GM18519 (cell line): ENCODE measurements at regions not wholly inside any gene's neighbourhood (a gene's known extent, or its start where the extent isn't known, plus 50 kb on each side); places are given as distances from the start of the nearest gene placed in this dataset.
"Not testable (repeated sequence)": the region's sequence is repeated elsewhere in the genome, so short reads cannot be mapped to it uniquely, and the experiment has no call there.

Experiments used
- ATAC-seq: cut with Tn5 transposase; IDR thresholded peaks from one replicate; pipeline ENCODE4 v1.9.1; 2021; ENCODE audit warnings: mild to moderate bottlenecking, moderate library complexity; ENCODE audit not compliant: unreplicated experiment, low FRiP score

DNA sequence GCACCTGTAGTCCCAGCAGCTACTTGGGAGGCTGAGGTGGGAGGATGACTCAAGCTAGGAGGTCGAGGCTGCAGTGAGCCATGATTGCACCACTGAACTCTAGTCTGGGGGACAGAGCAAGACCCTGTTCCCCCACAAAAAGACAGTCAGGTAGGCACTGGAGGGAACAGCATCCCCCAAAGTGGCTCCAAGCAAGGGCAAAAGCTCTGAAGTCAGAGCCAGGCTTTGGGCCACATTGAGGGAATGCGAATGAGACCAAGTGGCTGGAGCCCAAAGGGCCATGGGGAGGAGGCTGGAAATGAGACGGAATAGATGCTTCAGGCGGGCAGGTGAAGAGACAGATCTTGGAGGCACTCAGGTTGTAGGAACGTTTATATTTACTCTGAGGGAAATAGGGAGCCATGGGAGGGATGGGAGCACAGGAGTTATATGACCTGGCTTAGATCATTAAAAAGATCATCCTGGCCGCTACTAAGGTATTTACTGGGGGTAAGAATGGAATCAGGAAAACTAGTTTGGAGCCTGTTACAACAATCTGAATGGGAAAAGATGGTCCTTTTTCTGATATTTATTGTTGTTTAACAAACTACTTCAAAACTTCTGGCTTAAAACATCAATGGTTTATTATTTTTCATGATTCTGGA lies 229.6 kb upstream of the ZNF217 start:
- no peak for ATAC-seq

DNA sequence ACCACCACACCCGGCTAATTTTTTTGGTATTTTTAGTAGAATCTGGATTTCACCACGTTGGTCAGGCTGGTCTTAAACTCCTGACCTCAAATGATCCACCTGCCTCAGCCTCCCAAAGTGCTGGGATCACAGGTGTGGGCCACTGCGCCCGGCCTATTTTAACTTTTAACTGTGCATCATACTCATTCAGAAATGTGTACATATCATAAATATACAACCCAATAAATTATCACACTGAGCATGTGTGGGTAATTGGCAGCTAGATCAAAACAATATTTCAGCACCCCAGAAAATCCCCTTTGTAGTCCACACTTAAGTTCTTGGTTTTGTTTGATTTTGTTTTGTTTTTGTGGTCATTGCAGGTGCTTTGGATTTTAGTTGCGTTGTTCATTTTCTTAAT lies 228.9 kb upstream of the ZNF217 start:
- no peak for ATAC-seq

- ATAC-seq: no peak
Measured at GRCh38 chr20:53819973-53820451, 226.4 kb upstream of the ZNF217 start.

DNA sequence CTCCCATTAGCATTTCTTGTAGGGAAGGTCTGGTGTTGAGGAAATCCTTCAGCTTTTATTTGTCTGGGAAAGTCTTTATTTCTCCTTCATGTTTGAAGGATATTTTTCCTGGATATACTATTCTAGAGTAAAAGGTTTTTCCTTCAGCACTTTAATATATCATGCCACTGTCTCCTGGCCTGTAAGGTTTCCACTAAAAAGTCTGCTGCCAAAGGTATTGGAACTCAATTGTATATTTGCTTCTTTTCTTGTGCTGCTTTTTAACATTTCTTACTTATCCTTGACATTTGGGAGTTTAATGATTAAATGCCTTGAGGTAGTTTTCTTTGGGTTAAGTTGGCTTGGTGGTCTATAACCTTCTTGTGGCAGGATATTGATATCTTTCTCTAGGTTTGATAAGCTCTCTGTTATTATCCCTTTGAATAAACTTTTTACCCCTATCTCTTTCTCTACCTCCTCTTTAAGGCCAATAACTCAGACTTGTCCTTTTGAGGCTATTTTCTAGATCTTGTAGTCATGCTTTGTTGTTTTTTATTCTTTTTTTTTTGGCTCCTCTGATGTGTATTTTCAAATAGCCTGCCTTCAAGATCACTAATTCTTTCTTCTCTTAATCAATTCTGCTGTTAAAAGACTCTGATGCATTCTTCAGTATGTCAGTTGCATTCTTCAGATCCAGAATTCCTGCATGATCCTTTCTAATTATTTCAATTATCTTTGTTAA lies 225.0 kb upstream of the ZNF217 start:
- no peak for ATAC-seq

DNA sequence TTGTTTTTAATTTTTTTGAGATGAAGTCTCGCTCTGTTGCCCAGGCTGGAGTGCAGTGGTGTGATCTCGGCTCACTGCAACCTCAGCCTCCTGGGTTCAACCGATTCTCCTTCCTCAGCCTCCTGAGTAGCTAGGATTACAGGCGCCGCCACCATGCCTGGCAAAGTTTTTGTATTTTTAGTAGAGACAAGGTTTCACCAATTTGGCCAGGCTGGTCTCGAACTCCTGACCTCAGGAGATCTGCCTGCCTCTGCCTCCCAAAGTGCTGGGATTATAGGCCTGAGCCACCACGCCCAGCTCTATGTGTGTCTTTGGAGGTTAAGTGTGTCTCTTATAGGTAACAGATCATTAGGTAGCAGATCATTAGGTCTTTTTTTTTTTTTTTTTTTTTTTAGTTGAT lies 223.9 kb upstream of the ZNF217 start:
- ATAC-seq: not testable (repeated sequence)

- ATAC-seq: no peak
Measured at GRCh38 chr20:53816872-53817398, 223.3 kb upstream of the ZNF217 start.

DNA sequence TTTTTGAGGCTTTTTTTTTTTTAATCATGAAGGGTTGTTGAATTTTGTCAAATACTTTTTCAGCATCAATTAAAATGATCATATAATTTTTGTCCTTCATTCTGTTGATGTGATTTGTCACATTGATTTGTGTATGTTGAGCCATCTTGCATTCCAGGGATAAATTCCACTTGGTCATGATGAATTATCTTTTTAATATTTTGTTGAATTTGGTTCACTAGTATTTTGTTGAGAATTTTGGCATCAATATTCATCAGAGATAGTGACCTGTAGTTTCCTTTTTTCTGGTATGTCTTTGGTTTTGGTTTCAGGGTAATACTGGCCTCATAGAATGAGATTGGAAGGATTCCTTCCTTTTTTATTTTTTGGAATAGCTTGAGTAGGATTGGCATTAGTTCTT lies 221.9 kb upstream of the ZNF217 start:
- ATAC-seq: no peak

DNA sequence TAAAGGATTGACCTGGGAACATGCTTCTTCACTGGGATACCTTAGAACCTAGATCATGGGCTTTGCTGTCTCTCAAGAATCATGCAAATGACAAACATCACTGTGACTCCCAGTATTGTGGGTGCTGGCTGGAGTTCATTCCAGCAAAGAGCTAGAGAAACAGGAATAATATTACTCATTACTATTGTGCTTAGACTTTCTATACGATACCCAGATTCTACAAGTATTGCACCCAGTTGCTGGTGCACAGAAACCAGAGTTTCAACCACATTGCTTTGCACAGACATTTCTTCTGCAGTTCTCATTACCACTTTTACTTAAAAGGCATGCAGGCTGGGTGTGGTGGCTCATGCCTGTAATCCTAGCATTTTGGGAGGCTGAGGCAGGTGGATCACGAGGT lies 220.4 kb upstream of the ZNF217 start:
- no peak for ATAC-seq

GRCh38 chr20:53813636-53814035 lies 220.0 kb upstream of the ZNF217 start:
- no peak for ATAC-seq

DNA sequence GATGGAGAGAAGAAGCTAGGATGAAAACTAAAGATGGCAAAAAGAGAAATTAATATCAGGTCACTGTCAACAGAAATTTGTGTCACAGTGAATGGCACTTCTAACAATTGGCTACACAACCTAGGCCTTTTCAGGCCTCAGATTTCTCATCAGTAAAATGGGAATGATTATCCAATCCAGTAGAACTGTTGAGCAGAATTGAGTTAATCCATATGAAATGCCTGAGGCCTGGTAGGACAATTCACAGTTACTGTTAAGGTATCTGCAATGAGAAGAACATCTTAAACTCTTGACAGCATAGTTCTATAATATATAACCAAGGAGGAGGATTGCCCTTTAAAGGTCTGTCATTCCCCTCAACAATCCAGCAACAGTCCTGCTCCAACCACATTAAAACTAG lies 217.9 kb upstream of the ZNF217 start:
- no peak for ATAC-seq

DNA sequence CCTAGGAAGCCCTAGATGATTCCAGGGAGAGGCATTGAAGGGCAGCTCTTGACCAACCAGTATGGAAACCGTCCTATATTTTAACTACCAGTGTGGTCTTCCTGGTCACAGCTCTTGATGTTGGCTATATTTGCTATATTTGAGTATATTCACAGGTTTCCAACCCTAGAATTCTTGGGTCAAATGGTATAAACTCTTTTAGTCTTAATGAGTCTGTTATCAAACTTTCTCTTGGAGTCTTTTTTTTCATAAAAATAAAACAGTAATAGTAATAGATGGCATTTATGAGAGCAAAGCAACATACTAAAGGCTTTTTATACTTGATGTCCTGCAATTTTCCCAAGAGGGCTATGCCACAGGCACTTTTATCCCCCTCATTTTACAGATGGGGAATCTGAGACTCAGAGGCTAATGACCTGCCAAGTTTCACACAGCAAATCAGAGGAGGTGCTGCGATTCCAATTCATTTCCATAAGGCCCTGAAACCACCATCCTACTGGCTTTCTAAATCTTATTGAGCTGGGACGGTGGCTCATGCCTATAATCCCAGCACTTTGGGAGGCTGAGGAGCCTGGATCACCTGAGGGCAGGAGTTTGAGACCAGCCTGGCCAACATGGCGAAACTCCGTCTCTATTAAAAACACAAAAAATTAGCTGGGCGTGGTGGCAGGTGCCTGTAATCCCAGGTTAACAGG lies 217.2 kb upstream of the ZNF217 start:
- no peak for ATAC-seq

DNA sequence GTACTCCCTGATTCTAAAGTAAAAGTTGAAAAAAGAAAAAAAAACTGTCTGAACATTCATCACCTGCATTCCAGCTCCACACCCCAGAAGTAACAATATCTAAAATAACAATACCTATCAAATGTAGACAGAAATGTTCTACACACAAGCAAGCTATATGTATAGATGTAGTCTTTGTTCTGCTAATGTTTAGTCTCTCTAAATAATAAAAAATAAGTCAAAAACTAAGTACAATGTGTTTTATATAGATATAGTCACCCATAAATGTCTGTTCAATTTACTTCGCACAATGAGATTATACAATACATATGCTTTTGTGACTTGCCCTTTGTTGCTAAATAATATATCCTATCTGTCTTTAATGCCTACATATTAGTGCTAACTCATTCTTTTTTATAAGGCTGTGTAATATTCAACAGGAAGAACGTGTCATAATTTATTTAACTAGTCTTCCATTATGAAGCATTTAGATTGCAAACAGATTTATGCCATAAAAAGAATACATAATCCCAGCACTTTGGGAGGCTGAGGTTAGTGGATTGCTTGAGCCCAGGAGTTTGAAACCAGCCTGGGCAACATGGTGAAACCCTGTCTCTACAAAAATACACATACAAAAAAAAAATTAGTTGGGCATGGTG lies 216.2 kb upstream of the ZNF217 start:
- no peak for ATAC-seq

DNA sequence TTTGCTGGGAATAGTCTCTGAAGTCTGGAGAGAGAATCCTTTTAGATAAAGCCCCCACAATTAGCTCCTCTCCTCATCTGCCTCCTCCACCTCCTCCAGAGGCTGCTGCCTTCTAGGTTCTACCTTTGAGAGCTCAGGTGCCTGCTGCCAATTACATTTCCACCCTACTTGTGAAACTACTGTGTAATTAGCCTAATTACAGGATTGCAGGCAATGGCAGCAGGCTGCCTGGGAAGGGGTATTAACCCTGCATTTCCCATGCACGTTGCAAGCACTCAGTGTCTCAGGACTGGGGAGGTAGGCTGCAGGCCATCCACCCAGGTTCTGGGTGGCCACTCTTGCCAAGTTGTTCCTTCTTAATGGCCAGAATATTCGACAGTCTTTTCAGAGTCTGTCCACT lies 215.6 kb upstream of the ZNF217 start:
- ATAC-seq: no peak

GRCh38 chr20:53808733-53809132 lies 215.1 kb upstream of the ZNF217 start:
- ATAC-seq: no peak

DNA sequence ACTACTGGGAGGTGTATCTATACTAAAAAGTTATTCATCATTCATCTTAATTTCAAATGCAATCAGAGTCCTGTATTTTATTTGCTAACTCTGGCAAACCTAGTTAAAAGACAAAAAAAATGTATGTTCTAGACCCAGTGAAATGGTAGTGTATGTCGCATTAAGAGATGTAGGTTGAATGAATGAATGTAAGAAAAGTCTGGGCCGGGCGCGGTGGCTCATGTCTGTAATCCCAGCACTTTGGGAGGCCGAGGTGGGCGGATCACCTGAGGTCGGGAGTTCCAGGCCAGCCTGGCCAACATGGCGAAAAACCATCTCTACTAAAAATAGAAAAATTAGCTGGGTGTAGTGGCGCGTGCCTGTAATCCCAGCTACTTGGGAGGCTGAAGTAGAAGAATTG lies 214.7 kb upstream of the ZNF217 start:
- not testable (repeated sequence) for ATAC-seq

DNA sequence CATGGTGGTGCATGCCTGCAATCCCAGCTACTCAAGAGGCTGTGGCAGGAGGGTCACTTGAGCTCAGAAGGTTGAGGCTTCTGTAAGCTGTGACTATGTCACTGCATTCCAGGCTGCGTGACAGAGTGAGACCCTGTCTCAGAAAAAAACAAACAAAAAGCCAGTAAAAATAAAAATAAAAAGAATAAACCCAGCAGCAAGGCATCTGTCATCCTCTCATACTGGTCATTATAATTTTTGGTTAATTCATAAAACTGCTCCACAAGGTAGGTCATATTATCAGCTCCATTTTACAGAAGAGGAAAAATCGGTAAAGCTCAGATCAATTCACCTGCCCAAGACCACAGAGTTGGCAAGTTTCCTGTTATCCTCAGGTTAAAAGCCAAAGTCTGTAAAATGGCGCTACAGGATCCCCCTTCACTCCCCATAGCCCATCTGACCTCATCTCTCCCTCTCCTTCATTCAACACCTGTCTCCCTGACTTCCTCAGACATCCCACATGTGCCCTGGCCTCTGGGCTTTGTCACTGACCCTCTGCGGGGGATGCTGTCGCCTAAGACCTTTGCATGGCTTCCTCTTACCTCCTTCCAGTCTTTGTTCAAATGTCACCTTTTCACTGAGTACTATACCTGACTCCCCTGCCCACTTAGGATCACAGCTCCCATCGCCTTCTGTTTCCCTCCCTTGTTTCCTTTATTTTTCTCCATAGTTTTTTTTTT lies 213.2 kb upstream of the ZNF217 start:
- ATAC-seq: no peak

DNA sequence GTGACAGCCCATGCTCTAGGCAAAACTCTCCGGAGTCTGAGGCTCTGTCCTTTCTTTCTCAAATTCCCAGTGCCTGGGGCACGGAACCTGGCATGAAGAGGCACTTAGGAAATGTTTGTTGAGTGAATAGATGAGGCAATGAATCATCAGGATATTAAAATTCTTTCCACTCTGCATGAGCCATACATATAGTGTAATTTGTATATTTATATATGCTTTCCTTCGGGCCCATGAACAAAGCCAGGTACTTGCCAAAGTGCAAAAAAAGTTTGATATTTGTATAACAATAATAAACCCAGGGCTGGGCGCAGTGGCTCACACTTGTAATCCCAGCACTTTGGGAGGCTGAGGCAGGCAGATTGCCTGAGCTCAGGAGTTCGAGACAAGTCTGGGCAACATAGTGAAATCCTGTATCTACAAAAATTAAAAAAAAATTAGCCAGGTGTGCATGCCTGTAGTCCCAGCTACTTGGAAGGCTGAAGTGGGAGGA lies 212.3 kb upstream of the ZNF217 start:
- ATAC-seq: no peak

- ATAC-seq: no peak
Measured at GRCh38 chr20:53804920-53805894, 211.6 kb upstream of the ZNF217 start.

DNA sequence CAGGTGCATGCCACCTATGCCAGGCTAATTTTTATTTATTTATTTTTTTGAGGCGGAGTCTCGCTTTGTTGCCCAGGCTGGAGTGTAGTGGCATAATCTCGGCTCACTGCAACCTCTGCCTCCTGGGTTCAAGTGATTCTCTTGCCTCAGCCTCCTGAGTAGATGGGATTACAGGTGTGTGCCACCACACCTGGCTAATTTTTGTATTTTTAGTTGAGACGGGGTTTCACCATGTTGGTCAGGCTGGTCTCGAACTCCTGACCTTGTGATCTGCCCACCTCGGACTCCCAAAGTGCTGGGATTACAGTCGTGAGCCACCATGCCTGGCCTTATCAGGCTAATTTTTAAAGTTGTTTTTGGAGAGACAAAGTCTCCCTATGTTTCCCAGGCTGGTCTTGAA lies 210.7 kb upstream of the ZNF217 start:
- not testable (repeated sequence) for ATAC-seq
